ENCODE measurements at regions not wholly inside any gene's neighbourhood (a gene's known extent, or its start where the extent isn't known, plus 50 kb on each side); places are given as distances from the start of the nearest gene placed in this dataset.
"Not testable (repeated sequence)": the region's sequence is repeated elsewhere in the genome, so short reads cannot be mapped to it uniquely, and the experiment has no call there.

DNA sequence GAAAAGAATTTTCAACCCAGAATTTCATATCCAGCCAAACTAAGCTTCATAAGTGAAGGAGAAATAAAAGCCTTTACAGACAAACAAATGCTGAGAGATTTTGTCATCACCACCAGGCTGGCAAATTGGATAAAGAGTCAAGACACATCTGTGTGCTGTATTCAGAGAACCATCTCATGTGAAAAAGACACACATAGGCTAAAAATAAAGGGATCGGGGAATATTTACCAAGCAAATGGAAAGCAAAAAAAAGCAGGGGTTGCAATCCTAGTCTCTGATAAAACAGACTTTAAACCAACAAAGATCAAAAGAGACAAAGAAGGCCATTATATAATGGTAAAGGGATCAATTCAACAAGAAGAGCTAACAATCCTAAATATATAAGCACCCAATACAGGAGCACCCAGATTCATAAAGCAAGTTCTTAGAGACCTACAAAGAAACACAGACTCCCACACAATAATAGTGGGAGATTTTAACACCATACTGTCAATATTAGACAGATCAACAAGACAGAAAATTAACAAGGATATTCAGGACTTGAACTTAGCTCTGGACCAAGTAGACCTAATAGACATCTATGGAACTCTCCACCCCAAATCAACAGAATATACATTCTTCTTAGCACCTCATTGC lies 55.9 kb upstream of the ACSM6 start:
- not testable (repeated sequence) for DNase-seq

DNA sequence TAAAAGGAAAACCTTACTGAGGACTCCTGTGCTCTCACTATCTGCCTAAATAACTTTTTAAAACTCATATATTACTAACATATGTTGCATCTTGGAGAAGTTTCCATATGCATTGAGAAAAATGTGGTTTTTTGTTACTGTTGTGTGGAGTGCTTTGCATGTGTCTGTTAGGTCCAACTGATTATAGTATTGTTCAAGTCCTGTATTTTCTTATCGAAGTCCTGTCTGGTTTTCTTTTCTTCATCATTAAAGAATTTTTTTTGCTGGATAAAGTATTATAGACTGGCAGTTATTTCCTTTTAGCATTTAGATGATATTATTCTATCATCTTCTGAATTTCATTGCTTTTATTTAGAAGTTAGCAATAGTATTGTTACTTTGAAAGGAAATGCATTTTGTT lies 59.5 kb upstream of the ACSM6 start:
- DNase-seq: no peak

DNA sequence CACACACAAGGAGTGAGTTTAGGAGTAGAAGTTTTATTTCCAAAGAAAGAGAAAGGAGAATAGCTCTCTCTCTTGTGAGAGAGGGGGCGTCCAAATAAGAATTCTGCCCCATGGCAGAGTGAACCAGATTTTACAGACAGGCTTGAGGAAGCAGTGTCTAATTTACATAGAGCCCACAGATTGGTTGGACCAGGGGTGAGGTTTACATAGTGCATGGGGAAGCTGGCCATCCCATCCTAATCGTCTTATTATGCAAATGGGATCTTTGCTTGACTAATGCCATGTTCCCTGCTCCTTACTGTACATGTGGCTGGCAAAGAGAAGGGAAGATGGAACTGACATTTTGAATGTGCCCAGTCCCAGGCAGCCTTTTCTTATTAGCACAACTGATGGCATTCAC lies 60.0 kb upstream of the ACSM6 start:
- no peak for DNase-seq

DNA sequence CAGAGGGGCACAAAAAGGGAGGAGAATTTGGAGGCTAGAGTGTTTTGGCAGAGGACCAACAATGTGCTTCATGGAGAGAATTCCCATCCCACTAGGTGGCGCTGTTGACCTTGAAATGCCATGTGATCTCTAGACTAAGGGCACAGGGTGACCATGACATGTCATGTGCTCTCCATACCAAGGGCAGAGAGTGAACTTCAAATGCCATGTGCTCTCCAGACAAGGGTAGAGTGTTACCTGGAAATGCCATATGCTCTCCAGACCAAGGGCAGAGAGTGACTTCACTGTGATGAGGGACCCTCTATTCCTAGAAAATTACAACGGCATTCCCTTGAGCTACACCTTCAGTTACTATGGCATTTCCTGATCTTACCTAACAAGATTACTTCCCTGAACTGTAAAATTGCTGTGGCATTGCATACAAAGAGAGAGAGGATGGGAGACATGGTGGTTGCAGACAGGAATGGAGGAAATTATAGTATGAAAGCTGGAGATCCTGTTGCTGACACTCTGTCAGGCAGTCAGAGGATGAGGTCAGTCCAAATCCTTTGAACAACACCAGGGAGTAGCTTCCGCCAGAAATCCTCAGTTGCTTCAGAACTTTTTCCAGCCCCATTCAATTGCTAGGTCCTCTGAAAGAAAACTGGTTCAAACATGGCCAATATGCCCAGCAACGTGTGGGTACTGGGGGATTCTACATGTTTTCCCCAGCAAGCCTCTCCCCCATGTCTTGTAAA lies 60.9 kb upstream of the ACSM6 start:
- peak; percentile 63 for DNase-seq

DNA sequence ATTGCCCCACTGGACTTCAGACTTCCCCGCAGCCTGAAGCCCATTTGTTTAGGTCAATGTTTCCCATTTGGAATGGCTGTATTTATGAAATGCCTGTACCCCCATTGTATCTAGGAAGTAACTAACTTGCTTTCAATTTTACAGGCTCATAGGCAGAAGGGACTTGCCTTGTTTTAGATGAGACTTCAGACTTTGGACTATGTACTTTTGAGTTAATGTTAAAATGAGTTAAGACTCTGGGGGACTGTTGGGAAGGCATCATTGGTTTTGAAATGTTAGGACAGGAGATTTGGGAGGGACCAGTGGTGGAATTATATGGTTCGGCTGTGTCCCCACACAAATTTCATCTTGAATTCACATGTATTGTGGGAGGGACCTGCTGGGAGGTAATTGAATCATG lies 61.1 kb upstream of the CYP2C8 start:
- not testable (repeated sequence) for DNase-seq

DNA sequence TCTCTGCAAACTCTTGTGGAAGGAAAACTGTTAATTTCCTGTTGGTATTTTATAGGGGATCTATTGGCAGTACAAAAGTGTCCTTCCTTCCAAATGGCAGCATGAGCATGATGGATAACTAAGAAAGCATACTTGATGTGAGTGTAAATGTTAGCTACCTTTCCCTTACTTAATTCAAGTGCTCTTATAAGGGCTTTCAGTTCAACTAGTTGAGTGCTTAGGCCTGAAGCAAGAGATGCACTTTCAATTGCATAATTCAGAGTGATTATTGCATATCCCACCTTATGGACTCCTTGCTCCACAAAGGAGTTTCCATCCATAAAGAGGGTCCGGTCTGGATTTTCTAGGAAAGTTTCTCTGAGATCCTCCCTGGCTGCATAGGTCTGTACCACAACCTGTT lies 56.3 kb upstream of the CYP2C8 start:
- DNase-seq: no peak

DNA sequence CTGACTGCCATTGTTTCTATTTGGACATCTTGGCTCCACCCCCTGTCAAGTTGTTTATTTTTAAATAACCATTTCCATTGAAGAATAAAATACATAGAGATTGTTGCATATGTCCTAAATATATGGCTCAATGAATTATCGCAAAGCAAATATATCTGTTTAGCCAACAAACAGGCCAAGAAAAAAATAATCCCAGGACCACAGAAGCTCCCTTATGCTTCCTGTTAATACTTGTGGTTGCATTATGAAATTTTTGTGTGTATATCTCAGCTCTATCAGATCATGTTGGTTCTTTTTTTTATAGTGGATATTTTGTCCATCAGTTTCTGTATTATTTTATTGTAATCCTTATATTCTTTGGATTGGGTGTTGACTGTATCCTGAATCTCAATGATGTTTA lies 53.4 kb upstream of the CYP2C8 start:
- DNase-seq: no peak

DNA sequence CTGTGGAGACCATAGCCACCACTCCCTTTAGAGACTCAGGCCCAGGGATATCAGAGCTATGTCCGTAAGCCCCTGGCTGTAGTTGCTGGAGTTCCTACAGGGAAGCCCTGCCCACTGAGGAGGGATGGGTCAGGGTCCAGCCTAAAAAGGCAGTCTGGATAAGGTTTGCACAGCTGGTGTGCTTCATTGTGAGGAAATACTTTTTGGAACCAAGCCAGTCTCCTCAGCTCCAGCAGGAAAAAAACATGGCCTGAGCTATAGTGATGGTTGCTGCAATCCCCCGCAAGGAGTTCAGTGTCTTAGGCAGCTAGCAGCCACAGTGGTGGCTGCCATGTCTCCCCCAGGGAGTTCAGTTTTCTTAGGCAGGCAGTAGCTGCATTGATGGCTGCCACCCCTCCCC lies 52.6 kb upstream of the CYP2C8 start:
- DNase-seq: no peak
